NCI-H1105 (cell line): ENCODE measurements at regions not wholly inside any gene's neighbourhood (a gene's known extent, or its start where the extent isn't known, plus 50 kb on each side); places are given as distances from the start of the nearest gene placed in this dataset.

ENCODE experiments used
- DNase-seq: peaks from one replicate; lab custom pipeline; 2025; lab: John Stamatoyannopoulos, UW

DNA sequence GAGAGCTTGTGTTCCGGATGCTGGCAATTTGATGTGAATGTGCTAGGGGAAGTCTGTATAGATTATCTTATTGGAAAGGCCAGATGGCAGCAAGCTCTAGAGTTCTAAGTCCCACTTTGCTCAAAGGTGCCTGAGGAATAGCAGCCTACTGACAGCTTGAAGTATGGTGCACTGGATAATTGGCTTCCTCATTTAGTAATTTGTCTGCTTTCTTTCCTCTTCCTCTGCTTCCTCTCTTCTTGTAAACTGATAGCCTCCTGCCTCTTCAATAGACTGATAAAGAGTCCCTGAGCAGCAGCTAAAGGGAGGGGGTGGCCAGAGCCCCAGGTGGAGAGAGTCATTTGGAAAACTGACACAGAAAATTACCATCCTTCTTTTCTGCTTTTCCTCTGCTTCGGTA is 177.3 kb downstream of the FGF1 start:
- DNase-seq = no peak

GRCh38 chr5:142507531-142508372 is 178.1 kb downstream of the FGF1 start:
- no peak for DNase-seq

DNA sequence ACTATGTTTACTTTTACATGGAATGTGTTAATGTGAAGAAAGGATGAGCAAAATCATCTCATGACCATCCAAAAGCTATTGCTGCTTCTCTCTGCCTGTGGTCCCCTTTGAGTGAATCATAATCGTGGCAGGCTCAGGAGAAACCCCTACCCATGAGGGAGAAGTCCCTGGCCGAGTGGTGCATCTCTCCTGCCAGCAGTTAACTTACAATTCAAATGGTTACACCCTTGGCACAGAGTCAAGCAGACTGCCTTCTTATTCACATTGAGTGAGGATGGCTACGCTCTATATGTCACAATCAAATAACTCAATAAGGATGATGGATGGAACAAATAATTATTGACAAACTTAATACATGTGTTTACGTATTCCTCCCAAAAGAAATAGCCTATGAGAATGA is 179.1 kb downstream of the FGF1 start:
- DNase-seq = no peak

GRCh38 chr5:142506046-142506445 is 179.8 kb downstream of the FGF1 start:
- no peak for DNase-seq

DNA sequence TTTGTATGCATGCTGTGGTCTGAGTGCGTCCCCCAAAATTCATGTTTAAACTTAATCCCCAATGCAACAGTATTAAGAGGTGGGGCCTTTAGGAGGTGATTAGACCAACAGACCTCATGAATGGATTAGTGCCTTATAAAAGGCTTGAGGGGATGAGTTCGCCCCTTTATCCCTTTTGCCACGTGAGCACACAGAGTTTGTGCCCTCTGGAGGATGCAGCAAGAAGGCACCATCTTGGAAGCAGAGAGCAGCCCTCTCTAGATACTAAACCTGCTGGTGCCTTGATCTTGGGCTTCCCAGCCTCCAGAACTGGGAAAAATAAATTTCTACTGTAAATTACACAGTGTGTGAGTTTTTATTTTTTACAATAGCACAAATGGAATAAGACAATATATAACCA is 177.1 kb upstream of the SPRY4 start:
- no peak for DNase-seq

GRCh38 chr5:142500227-142500905 is 175.5 kb upstream of the SPRY4 start:
- DNase-seq = no peak

- no peak for DNase-seq
Measured at GRCh38 chr5:142499591-142500226, 174.9 kb upstream of the SPRY4 start.

GRCh38 chr5:142498298-142498697 is 173.5 kb upstream of the SPRY4 start:
- no peak for DNase-seq

- no peak for DNase-seq
Measured at GRCh38 chr5:142495531-142495930, 170.7 kb upstream of the SPRY4 start.

GRCh38 chr5:142493875-142494518 is 169.2 kb upstream of the SPRY4 start:
- DNase-seq = no peak

DNA sequence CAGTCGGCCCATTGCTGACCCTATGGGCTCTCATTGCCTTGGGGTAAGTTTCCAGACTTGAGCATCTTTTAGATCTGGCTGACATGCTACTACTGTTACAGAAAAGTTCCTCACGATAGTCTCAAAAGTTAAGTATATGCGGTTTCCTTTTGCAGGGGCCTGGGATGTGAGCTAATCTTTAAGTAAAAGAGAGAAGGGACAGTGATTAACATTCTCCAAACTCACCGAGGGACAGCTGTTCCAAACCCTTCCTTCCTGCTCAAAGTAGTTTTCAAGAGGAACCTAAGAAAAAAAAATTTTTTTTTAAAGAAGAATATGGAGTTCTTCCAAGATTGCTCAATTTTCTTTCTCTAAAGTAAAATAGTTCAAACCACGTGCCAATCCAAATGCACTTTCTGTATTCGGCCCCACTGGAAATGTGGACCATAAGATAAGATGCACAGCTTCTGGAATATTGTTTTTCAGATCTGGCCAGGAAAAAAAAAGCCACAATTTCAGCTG is 168.0 kb upstream of the SPRY4 start:
- no peak for DNase-seq

DNA sequence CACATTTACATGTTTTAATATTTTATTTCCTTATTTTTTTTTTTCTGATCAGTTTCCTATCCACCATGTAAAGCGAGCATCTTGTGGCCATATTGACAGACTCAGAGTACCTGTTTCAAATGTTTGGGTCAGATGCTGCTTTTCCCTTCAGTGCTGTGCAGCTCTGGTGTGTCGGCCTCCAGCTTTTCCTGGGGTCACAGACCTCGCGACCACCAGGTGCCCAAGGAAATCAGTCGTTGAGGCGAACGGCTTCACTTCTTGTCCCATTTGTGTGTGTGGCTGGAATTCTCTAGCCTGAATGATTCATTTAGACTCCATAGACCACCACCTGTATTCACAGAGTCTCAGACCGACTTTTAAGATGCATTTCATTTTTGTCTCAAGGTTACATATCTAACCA is 166.9 kb upstream of the SPRY4 start:
- DNase-seq = no peak

- no peak for DNase-seq
Measured at GRCh38 chr5:142491270-142491669, 166.4 kb upstream of the SPRY4 start.

GRCh38 chr5:142486581-142486980 is 161.8 kb upstream of the SPRY4 start:
- no peak for DNase-seq

GRCh38 chr5:142486020-142486419 is 161.2 kb upstream of the SPRY4 start:
- no peak for DNase-seq

DNA sequence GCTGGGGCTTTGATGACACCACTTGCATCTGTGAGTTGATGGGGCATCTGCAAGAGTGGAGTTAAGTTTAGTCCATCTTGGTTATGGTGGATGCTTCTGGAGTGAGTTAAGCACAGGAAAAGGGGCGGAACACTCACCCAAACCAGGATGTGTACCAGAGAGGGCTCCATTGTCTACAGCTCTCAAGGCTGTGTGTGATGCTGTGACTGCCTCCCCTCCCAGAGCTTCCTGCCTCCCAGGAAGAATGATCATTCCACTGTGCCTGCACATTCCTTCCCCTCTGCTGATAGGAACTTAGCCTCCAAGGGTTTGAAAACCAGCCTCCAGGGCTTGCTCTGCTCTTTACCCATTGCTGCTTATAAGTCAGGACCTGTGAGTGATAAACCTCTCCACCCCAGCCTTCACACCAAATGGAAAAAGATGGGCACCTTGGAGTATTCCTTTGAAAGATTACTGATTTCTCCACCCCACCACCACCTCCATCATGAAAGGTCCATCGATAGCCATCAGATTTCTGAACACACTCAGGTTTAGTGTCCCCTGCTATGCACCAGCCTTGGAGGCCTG is 160.1 kb upstream of the SPRY4 start:
- DNase-seq = no peak

DNA sequence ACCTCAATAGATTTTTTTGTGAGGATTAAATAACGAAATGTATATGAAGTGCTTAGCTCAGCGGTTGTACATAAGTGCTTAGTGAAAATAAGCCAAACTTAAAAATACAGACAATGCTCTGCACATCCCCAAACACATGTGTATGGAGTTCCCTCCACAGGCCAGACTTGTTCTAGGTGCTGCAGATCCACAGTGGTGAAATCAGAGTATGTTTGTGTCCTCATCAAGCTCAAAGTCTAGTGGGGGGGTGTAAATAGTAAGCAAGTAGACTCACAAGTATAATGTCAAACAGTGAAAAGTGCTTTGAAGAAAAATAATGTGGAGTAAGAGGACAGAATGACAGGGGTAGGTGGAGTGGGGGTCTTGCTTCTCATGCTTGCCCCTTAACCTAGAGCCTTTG is 157.4 kb upstream of the SPRY4 start:
- DNase-seq = no peak

DNA sequence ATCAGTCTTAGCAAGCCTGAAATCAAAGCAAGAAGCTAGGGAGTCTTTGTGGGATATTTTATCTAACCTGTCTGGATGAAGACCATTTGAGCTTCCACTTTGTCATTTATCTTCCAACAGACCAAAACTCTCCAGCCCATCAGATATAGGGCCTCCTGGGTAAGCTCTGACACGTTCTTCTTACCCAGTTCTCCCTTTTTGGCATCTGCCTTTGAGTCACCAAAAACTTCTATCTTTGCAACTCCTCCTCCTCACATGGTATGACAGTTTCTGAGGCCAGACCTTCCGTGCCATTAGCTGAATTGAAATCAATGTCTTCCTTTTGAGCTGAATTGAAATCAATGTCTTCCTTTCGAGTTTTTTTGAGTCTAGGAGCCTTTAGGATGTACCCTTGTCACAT is 156.6 kb upstream of the SPRY4 start:
- no peak for DNase-seq

- no peak for DNase-seq
Measured at GRCh38 chr5:142479854-142480519, 155.2 kb upstream of the SPRY4 start.

GRCh38 chr5:142479150-142479549 is 154.3 kb upstream of the SPRY4 start:
- DNase-seq = no peak

GRCh38 chr5:142478113-142478512 is 153.3 kb upstream of the SPRY4 start:
- no peak for DNase-seq

DNA sequence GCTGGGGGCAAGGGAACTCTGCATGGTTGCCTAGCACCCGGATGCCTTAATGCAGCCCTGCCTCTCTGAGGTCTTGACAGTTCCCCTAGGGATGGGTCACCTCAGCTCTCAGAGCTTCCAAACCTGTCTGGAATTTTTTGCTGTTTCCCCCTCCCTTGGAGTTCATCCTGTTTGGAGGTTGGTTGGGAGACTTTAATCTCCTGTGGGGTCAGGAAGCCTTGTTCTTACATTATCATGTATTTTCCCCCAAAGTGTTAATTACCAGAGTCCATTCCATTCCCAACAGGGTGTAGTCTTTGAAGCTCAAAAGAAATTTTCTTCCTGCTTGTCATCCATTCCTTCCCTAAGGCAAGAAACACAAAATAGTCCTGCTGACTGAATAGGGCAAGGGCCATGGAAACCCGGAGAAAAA is 150.3 kb upstream of the SPRY4 start:
- DNase-seq = no peak
